Testis (tissue), 2 donors: ENCODE measurements at regions not wholly inside any gene's neighbourhood (a gene's known extent, or its start where the extent isn't known, plus 50 kb on each side); places are given as distances from the start of the nearest gene placed in this dataset.

Experiments
- DNase-seq: peaks from one replicate; pipeline ENCODE4 v3.0.0-alpha.2; 2019
- H3K27ac ChIP-seq, 2 donors: fragments of 200-600 bp; sonication (generic); one replicate each; pipeline ENCODE4 v1.5.1; 2019
- H3K27me3 ChIP-seq: fragments of 200-600 bp; sonication (generic); one replicate; pipeline ENCODE4 v1.5.1; 2019
- H3K36me3 ChIP-seq: fragments of 200-600 bp; sonication (generic); one replicate; pipeline ENCODE4 v1.5.1; 2017; ENCODE audit warnings: low read depth; ENCODE audit errors: missing control alignments
- H3K4me1 ChIP-seq: fragments of 200-600 bp; sonication (generic); one replicate; pipeline ENCODE4 v1.5.1; 2019
- H3K4me3 ChIP-seq, 2 donors: fragments of 200-600 bp; sonication (generic); one replicate each; pipeline ENCODE4 v1.5.1; 2017 to 2019
- H3K9me3 ChIP-seq: fragments of 200-600 bp; sonication (generic); one replicate; pipeline ENCODE4 v1.5.1; 2017
- CTCF ChIP-seq, 3 experiments: fragments of 450-650 bp in 2 of 3; fragments of 200-600 bp in 1 of 3; sonication (generic) in 1 of 3; IDR thresholded peaks; one replicate each; pipeline ENCODE4 v1.5.1; 2016 to 2019; ENCODE audit warnings: antibody characterized with exemption in 3 of 3, mild to moderate bottlenecking in 2 of 3, moderate library complexity in 1 of 3
- POLR2A ChIP-seq: fragments of 450-650 bp; IDR thresholded peaks from one replicate; pipeline ENCODE4 v1.6.1; 2017; ENCODE audit warnings: antibody characterized with exemption, mild to moderate bottlenecking, moderate library complexity
- WGBS, 2 donors: methylation state at CpG; one replicate each; pipeline ENCODE4 v1.1.5; 2018; 5-methylcytosine and 5-hydroxymethylcytosine counted together
- intact Hi-C: fragments of 100-400 bp; cut with DNase I; formaldehyde crosslinking; loops from one replicate; pipeline ENCODE4 v1.15.1; 2023; ENCODE audit warnings: low total_unique reads

GRCh38 chr1:60569189-60569588 is 495.6 kb upstream of the C1orf87 start:
- H3K27me3 ChIP-seq, result no peaks in the 10 kb centered on the region
- DNase-seq, result no peak
- no peaks in the 10 kb centered on the region for H3K9me3 ChIP-seq
- no peaks in the 10 kb centered on the region for H3K36me3 ChIP-seq
- no peak overlapping the region for H3K27ac ChIP-seq
- H3K4me1 ChIP-seq, result peaks cover 14% of the 10 kb centered on the region
- no peak overlapping the region for H3K4me3 ChIP-seq
- WGBS, 2 donors, result 95 to 98% methylated on average over 2 of the region's 2 CpGs
- intact Hi-C loops, result no loop called here
- TF ChIP-seq POLR2A (no peak), CTCF (IDR thresholded peaks at IDR 0.05) (no peak)

GRCh38 chr1:60567256-60567655 is 493.7 kb upstream of the C1orf87 start:
- DNase-seq, result no peak
- no peaks in the 10 kb centered on the region for H3K36me3 ChIP-seq
- no peak overlapping the region for H3K4me3 ChIP-seq
- H3K27me3 ChIP-seq, result no peaks in the 10 kb centered on the region
- TF ChIP-seq CTCF (IDR thresholded peaks at IDR 0.05) (no peak), POLR2A (no peak)
- intact Hi-C loops, result no loop called here
- no peak overlapping the region for H3K27ac ChIP-seq
- H3K9me3 ChIP-seq, result no peaks in the 10 kb centered on the region
- peaks cover 5% of the 10 kb centered on the region for H3K4me1 ChIP-seq

GRCh38 chr1:60564916-60565750 is 491.6 kb upstream of the C1orf87 start:
- TF ChIP-seq POLR2A (no peak), CTCF (IDR thresholded peaks at IDR 0.05) (no peak)
- H3K9me3 ChIP-seq, result no peaks in the 10 kb centered on the region

GRCh38 chr1:60563777-60564535 is 490.4 kb upstream of the C1orf87 start:
- H3K36me3 ChIP-seq, result no peaks in the 10 kb centered on the region
- no peak overlapping the region for H3K4me3 ChIP-seq
- intact Hi-C loops, result no loop called here
- TF ChIP-seq CTCF (IDR thresholded peaks at IDR 0.05), result no peak
- TF ChIP-seq POLR2A, result no peak
- no peak for DNase-seq
- 86 to 91% methylated on average over 4 of the region's 4 CpGs for WGBS, 2 donors
- peaks cover 5% of the 10 kb centered on the region for H3K4me1 ChIP-seq
- H3K9me3 ChIP-seq, result no peaks in the 10 kb centered on the region
- H3K27me3 ChIP-seq, result no peaks in the 10 kb centered on the region
- no peak overlapping the region for H3K27ac ChIP-seq

More at GRCh38 chr1:60564916-60565750, 491.6 kb upstream of the C1orf87 start:
- Histone ChIP-seq H3K27ac (no peak overlapping the region), H3K4me3 (no peak overlapping the region), H3K4me1 (peaks cover 5% of the 10 kb centered on the region), H3K36me3 (no peaks in the 10 kb centered on the region), H3K27me3 (no peaks in the 10 kb centered on the region)
- intact Hi-C loops, result no loop called here
- no peak for DNase-seq
- WGBS, 2 donors, result 34 to 41% methylated on average over 2 of the region's 2 CpGs
